A549 (cell line): ENCODE measurements at regions not wholly inside any gene's neighbourhood (a gene's known extent, or its start where the extent isn't known, plus 50 kb on each side); places are given as distances from the start of the nearest gene placed in this dataset.
A peak's percentile ranks its signal among the peaks of the same experiment; 100 is the strongest.

Experiments
- ATAC-seq, 2 experiments: fragments of 200-7000 bp in 1 of 2; fragments of >200 bp in 1 of 2; cut with Nextera tagmentation in 1 of 2; cut with Tn5 transposase in 1 of 2; 3 replicates each; pipeline versions ENCODE4 v1.8.0 to v1.9.1; 2018 to 2020; ENCODE audit warnings: mild to moderate bottlenecking in 1 of 2, moderate library complexity in 1 of 2
- CTCF ChIA-PET: fragments of 300-600 bp; sonication (Branson Sonifier 250); formaldehyde crosslinking; extraction: SDS; loops from one replicate; lab custom pipeline; 2021; ENCODE audit warnings: antibody characterized with exemption, inconsistent platforms; lab: Yijun Ruan, JAX
- POLR2A ChIA-PET: fragments of 350-600 bp; formaldehyde crosslinking; extraction: SDS; loops from one replicate; lab custom pipeline; 2021; ENCODE audit warnings: antibody characterized with exemption, inconsistent platforms; lab: Yijun Ruan, JAX
- DNase-seq, 2 experiments: peaks; one replicate each; pipeline versions ENCODE4 v3.0.0 to v3.0.0-alpha.2; 2011 to 2016; ENCODE audit warnings: low read depth in 1 of 2, low spot score in 1 of 2
- FAIRE-seq: peaks from 2 replicates; lab custom pipeline; 2011; peaks lifted over from hg19 to GRCh38; lab: Jason Lieb, UNC
- H3K27ac ChIP-seq, 2 experiments: fragments of >200 bp; sonication (Bioruptor Twin); formaldehyde crosslinking; 3 replicates each; pipeline ENCODE4 v1.5.1; 2016 to 2017
- H3K4me1 ChIP-seq: fragments of >200 bp; sonication (Bioruptor Twin); formaldehyde crosslinking; 3 replicates; pipeline ENCODE4 v1.6.1; 2016
- H3K4me2 ChIP-seq: fragments of >200 bp; sonication (Bioruptor Twin); formaldehyde crosslinking; 3 replicates; pipeline ENCODE4 v1.6.1; 2016
- H3K4me3 ChIP-seq: fragments of >200 bp; sonication (Bioruptor Twin); formaldehyde crosslinking; 3 replicates; pipeline ENCODE4 v1.5.1; 2016
- H3K9me3 ChIP-seq: fragments of >200 bp; sonication (Bioruptor Twin); formaldehyde crosslinking; 3 replicates; pipeline ENCODE4 v1.6.1; 2016
- ATOH8 ChIP-seq: fragments of 250-450 bp; sonication (Bioruptor Pico); IDR thresholded peaks from 2 replicates; pipeline ENCODE4 v1.5.0; 2020; ENCODE audit warnings: low read depth, mild to moderate bottlenecking, moderate library complexity
- BCL3 ChIP-seq: fragments of >200 bp; sonication (Bioruptor Twin); formaldehyde crosslinking; IDR thresholded peaks from 3 replicates; pipeline ENCODE4 v1.6.1; 2016
- BHLHE40 ChIP-seq: IDR thresholded peaks from 2 replicates; pipeline ENCODE4 v1.6.1; 2012; ENCODE audit warnings: low read depth, low read length, inconsistent platforms
- FOXS1 ChIP-seq: fragments of 250-450 bp; sonication (Bioruptor Pico); IDR thresholded peaks from 2 replicates; pipeline ENCODE4 v1.5.0; 2020; ENCODE audit warnings: mild to moderate bottlenecking, moderate library complexity
- HEYL ChIP-seq: fragments of 250-450 bp; sonication (Bioruptor Pico); IDR thresholded peaks from 2 replicates; pipeline ENCODE4 v1.8.0; 2021; ENCODE audit warnings: mild to moderate bottlenecking, moderate library complexity
- JUN ChIP-seq, 2 experiments: fragments of >200 bp; sonication (Bioruptor Twin); formaldehyde crosslinking; IDR thresholded peaks; 2 replicates in 1 of 2; 3 replicates in 1 of 2; pipeline ENCODE4 v1.6.1; 2016 to 2017
- MAX ChIP-seq: IDR thresholded peaks from 2 replicates; pipeline ENCODE4 v1.6.1; 2012
- MAZ ChIP-seq: fragments of 150-350 bp; IDR thresholded peaks from 2 replicates; pipeline ENCODE4 v1.6.1; 2014; ENCODE audit warnings: antibody characterized with exemption, low read depth, low read length, borderline replicate concordance
- NFE2L2 ChIP-seq: fragments of 150-350 bp; conservative IDR thresholded peaks from 2 replicates; pipeline ENCODE4 v1.6.1; 2014; ENCODE audit warnings: low read length
- PBX3 ChIP-seq: IDR thresholded peaks from 2 replicates; pipeline ENCODE4 v1.6.1; 2012
- REST ChIP-seq: fragments of 200-600 bp; sonication (generic); IDR thresholded peaks from 2 replicates; pipeline ENCODE4 v1.6.1; 2016; ENCODE audit warnings: antibody characterized with exemption, mild to moderate bottlenecking, moderate library complexity
- SREBF2 ChIP-seq: fragments of 450-650 bp; IDR thresholded peaks from 2 replicates; pipeline ENCODE4 v1.6.1; 2014; ENCODE audit warnings: mild to moderate bottlenecking, moderate library complexity
- TFCP2L1 ChIP-seq: fragments of 250-450 bp; sonication (Bioruptor Pico); IDR thresholded peaks from 2 replicates; pipeline ENCODE4 v1.5.0; 2021; ENCODE audit warnings: mild to moderate bottlenecking
- USF2 ChIP-seq: fragments of 450-650 bp; IDR thresholded peaks from 2 replicates; pipeline ENCODE4 v1.6.1; 2014; ENCODE audit warnings: antibody characterized with exemption
- WGBS: methylation state at CpG from one replicate; pipeline ENCODE4 v1.1.6; 2017; ENCODE audit errors: missing lambda C conversion rate; 5-methylcytosine and 5-hydroxymethylcytosine counted together

GRCh38 chr2:219709331-219709761 lies 81.9 kb downstream of the SLC4A3 start:
- ChIA-PET POLR2A (no interaction called here), CTCF (interaction anchor here (1.7 kb wide), 1 partner anchor 20 kb away, joined by 3 read pairs; no protein-coding TSS in a partner anchor)
- DNase-seq (no peak), FAIRE-seq (no peak), ATAC-seq (no peak)
- H3K4me1 ChIP-seq: no peaks in the 10 kb centered on the region
- no peak overlapping the region for H3K27ac ChIP-seq
- H3K9me3 ChIP-seq: no peaks in the 10 kb centered on the region
- WGBS: 35% methylated on average over 2 of the region's 2 CpGs
- H3K4me2 ChIP-seq: no peak overlapping the region
- TF ChIP-seq ATOH8 (CRISPR knock-in tag) (no peak), SREBF2 (no peak), MAZ (no peak), NFE2L2 (no peak), PBX3 (no peak), BHLHE40 (no peak), FOXS1 (CRISPR knock-in tag) (no peak), MAX (no peak), REST (no peak), TFCP2L1 (CRISPR knock-in tag) (no peak), HEYL (CRISPR knock-in tag) (no peak)
- H3K4me3 ChIP-seq: no peak overlapping the region

GRCh38 chr2:219713110-219713509 lies 85.7 kb downstream of the SLC4A3 start:
- DNase-seq: peak; percentile 17 to 64
- no peak for FAIRE-seq
- CTCF ChIA-PET: interaction anchor here (0.6 kb wide), 2 partner anchors 23 kb away, joined by 3 to 4 read pairs; no protein-coding TSS in a partner anchor
- POLR2A ChIA-PET: no interaction called here
- H3K27ac ChIP-seq: no peak overlapping the region
- no peak for TF ChIP-seq JUN (IDR thresholded peaks at IDR 0.05)
- peak; percentile 39; the same call in 1 of the 2 replicates for TF ChIP-seq MAX
- no peak for TF ChIP-seq BCL3
- TF ChIP-seq ATOH8 (CRISPR knock-in tag): no peak
- peak; percentile 68 for TF ChIP-seq USF2
- H3K4me3 ChIP-seq: no peak overlapping the region
- no peaks in the 10 kb centered on the region for H3K9me3 ChIP-seq
- H3K4me2 ChIP-seq: no peak overlapping the region
- ATAC-seq: peak; percentile 43 to 94; a peak in 5 of 6 replicates
- H3K4me1 ChIP-seq: no peaks in the 10 kb centered on the region
- WGBS: 0% methylated on average over 1 of the region's 1 CpG
